HG02852 (cell line): ENCODE measurements at regions not wholly inside any gene's neighbourhood (a gene's known extent, or its start where the extent isn't known, plus 50 kb on each side); places are given as distances from the start of the nearest gene placed in this dataset.
"Not testable (repeated sequence)": the region's sequence is repeated elsewhere in the genome, so short reads cannot be mapped to it uniquely, and the experiment has no call there.

Experiments used
- ATAC-seq: cut with Tn5 transposase; IDR thresholded peaks from one replicate; pipeline ENCODE4 v1.9.1; 2021; ENCODE audit warnings: mild to moderate bottlenecking, moderate library complexity; ENCODE audit not compliant: unreplicated experiment

- ATAC-seq: no peak
These were observed 201.3 kb downstream of the AKAP7 start for GRCh38 chr6:131336596-131336995.

DNA sequence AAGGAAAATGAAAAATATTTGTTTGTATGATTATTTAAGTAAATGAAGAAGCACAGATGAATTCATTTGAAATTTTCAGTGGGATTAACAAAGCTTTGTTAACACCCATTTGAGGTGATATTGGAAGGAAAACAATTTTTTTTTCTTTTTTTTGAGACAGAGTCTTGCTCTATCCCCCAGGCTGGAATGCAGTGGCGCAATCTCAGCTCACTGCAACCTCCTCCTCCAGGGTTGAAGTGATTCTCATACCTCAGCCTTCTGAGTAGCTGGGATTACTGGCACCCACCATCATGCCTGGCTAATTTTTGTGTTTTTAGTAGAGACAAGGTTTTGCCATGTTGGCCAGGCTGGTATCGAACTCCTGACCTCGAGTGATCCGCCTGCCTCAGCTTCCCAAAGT, 211.6 kb downstream of the AKAP7 start:
- not testable (repeated sequence) for ATAC-seq

- ATAC-seq: no peak
These were observed 213.3 kb downstream of the AKAP7 start for GRCh38 chr6:131348572-131348971.

DNA sequence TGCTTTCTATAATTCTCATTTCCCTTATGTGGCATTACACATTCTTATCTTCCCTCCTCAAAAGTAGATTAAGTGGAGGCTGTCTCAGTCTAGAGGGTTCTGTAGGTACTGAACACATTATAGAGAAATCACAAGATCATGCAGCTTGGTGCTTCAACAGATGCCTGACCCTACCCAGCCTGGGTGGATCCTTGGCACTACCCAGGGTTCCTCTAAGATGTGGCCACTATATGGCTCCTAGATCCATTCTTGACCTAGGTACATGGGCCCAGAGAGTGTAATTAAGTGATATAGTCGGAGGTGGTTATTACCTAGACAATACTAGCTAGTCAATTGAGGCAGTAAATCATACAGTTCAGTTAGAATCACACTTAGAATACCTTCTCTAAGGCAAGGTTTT, 213.9 kb downstream of the AKAP7 start:
- ATAC-seq: no peak

DNA sequence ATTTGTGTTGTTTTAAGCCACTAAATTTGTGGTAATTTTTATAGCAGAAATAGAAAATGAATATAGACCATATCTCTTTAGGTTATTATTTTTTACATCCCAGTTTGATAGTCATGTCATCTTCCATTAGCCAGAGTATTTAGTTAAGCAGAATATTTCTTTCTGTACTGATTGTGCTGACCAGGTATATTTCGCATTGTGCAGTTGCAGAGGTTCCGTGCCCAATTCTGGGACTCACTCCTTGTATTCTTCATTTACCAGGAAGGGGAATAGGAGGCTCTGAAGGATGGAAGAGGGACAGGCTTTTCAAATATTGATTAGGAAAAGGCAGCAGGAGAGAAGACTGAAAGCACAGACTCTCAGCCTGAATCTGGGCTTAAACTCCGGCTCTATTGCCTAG, 217.8 kb downstream of the AKAP7 start:
- no peak for ATAC-seq

GRCh38 chr6:131353876-131354275, 218.6 kb downstream of the AKAP7 start:
- no peak for ATAC-seq

DNA sequence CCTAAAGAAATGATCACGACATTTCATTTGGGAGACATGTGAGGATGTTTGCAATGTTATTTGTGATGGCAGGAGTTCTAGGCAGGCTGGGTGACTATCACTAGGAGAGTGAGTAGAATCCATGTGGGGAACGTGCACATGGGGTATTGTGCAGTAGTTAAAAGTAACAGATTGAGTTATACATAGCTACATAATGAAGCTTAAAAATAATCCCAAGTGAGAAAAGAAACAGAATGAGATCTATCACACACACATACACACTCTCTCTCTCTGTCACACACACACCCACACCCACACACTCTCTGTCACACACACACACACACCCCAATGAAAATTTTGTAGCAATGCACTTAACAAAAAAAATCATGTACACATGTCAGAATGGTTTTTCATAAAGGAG, 218.7 kb upstream of the ARG1 start:
- no peak for ATAC-seq

DNA sequence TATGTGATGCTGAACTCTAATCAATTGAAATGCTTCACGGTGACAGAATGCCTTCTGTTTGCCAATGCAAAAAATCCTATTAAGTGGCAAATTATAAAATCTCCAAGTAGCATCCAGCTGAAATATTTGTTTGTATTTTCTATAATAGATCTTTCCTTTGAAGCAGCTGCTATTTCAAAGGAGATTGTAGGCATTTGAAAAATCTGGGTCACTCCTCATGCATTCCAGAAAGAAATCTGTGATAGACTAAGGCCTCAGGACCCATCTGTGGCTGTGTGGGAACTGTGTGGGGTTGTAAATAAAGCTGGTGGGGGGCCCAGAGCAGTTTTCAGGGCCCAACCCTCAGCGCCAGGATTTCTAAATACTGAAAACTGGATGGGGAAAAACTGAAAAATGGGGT, 216.9 kb upstream of the ARG1 start:
- no peak for ATAC-seq

GRCh38 chr6:131357501-131357900, 215.5 kb upstream of the ARG1 start:
- ATAC-seq: no peak

- no peak for ATAC-seq
These were observed 211.0 kb upstream of the ARG1 start for GRCh38 chr6:131362070-131362469.

GRCh38 chr6:131362696-131363095, 210.3 kb upstream of the ARG1 start:
- ATAC-seq: no peak

DNA sequence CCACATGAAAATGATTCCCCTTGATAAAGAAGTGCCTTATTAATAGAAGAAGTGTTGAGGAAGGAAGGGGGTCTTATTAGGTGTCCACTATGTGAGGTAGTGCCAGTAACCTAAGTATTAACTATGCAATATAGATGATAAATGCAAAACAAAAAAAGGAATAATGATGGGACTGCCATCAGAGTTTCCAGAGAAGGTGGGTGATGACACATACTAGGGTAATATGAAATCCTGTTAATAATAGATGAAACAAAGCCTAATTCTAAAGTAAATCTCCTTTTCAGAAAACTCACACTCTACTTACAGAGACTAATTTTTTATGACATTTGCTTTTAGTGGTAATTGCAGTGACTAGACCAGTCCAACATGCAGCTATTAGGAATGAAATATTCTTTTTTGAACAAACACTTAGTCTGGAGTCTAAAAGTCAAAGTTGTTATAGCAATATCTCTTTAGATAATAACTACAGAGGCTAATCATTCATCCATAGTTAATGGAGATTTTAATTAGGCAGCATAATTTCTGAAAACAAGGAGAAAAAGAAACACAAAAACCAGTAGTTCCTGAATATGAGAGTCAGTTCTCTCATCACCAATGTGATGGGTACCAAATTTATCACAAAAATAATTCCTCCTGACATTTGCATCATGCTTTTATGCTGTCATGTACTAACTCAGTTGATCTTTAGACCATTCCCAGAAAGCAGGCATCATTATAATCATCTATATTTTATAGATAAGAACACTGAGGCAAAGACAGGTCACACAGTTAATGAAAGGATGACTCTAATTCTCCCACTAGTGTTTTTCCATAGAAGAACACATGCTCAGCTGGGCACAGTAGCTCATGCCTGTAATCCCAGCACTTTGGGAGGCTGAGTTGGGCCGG, 208.8 kb upstream of the ARG1 start:
- ATAC-seq: no peak

DNA sequence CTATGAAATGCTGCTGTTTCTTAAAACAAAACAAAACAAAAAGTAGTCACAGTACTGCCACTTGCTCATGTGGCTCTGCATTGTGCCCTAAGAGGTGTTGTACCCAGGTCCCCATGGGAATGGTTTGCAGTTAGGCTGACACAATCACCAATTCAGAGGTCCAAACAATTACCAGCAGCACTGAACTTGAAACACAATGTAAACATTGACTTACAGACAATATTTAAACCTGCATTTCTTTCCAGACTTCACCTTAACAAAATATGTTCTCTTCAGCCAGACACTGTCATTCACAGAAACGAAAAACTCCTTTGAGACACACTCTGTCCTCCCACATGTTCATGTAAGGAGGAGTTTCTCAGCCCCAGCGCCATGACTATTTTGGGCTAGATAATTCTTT, 206.8 kb upstream of the ARG1 start:
- peak; percentile 33 for ATAC-seq

DNA sequence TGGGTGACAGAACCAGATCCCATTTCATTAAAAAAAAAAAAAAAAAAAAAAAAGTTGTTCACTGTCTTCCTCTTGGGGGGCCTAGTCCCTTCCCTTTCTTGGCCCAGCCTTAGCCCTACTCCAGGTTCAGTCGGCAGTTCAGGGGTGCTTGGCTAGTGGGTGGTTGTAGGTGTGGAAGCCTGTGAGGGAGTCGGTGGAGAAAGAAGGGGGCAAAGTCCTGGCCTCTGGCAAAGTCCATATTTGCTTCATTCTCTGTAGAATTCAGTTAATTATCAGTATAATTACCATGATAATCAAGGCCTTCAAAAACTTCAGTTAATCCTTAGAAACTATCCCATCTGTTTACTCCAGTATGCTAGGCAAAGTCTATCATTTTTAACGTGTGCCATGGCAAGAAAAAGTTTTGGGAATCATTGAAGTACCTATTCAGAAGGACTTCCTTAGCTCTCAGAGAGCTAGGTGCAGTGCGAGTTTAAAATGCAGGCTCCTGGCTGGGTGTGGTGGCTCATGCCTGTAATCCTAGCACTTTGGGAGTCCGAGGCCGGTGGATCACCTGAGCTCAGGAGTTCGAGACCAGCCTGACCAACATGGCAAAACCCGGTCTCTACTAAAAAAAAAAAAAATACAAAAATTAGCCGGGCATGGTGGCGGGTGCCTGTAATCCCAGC, 205.7 kb upstream of the ARG1 start:
- ATAC-seq: no peak

DNA sequence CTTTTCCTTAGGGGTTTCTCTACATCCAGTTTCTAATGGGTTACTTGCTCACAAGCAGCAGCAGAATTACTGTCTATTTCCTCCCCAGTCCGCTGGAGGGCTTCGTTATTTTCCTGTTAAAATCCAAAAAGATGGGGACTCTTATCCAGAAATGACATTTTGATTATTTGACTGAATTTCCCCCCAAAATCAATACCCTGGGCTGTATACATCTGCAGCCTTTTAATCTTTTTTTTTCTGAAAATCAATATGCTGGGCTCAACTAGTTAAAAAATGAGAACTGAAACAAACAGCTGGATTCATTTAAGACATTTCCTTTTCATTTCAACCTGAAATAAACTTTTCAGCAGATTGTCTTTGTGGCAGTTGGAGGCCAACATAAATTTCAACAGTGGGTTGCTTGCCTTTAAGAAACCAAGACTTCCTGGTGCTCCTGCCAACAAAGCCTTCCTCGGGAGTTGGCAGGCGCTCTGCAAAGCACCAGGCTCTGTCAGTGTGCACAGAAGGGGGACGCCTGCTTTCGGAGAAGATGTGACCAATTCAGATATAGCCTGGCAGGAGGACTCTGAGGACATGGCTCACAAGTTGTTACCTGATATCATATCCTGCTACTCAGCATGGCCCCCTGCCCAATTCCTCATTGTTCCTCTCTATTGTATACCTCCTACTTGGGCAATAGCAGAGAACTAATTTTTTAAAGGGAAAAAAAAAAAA, 204.7 kb upstream of the ARG1 start:
- ATAC-seq: peak; percentile 72

GRCh38 chr6:131372535-131372934, 200.5 kb upstream of the ARG1 start:
- no peak for ATAC-seq

DNA sequence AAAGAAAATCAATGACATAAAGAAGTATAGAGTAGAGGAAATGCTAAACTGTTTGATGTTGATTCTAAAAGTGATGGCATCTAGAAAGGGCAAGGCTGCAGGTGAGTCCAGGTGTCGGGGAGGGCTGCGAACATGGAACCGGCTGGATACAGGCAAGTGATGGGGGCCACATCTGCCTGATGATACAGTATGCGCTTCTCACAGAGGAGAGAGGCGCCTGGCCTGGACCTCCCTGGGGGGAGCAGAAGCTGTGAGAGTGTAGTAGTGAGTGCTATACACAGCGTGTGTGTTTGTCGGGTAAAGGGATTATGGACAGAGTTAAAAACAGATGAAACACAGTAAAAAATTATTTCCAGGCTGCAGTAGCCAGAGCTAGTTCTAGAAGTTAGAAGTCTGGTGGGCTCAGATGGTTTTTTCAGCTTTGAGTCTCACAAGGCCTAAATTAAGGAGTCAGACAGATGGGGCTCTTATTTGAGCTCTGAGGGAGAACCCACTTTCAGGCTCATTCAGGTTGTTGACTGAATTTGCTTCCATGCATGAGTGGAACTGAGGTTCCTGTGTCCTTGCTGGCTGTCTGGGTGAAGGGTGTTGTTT, 195.8 kb upstream of the ARG1 start:
- no peak for ATAC-seq

GRCh38 chr6:131378874-131379273, 194.2 kb upstream of the ARG1 start:
- no peak for ATAC-seq

DNA sequence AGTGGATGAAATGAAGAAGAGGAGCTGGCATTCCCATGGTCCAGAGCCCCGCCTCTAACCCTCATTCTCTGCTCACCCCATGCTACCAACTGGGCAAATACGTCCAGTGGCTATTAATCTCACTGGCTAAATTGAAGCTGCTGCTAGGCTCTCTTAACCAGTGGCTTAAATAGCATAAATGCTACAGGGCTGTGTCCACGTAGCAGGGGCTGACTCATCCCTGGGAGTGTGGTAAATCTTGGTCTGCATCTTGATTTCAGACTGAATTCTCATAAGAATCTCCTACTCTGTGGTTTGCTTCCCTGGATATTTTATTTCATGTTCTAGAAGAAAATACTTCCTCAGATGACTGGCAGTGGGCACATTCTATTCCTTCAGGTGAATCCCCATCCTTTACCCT, 193.1 kb upstream of the ARG1 start:
- ATAC-seq: no peak

- no peak for ATAC-seq
These were observed 191.8 kb upstream of the ARG1 start for GRCh38 chr6:131381052-131381708.

DNA sequence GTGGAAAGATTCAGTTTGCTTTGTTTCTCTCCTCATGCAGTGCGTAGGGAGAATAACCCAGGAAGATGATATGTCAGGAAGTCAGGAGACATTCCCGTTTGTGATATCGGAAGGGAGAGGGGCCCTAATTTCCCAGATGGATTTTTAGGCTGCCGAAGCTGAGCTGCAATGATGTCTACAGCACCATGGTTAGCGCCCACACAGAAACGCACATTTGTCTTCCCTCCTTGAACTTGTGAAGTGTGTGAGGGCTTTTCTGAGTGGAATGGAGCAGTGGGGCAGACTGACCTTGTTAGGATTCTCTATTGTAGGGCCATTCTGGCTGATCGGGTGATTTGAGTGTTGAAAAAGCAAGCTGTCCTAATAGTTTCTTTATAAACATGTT, 191.3 kb upstream of the ARG1 start:
- ATAC-seq: no peak
